ENCODE measurements at regions not wholly inside any gene's neighbourhood (a gene's known extent, or its start where the extent isn't known, plus 50 kb on each side); places are given as distances from the start of the nearest gene placed in this dataset.

DNA sequence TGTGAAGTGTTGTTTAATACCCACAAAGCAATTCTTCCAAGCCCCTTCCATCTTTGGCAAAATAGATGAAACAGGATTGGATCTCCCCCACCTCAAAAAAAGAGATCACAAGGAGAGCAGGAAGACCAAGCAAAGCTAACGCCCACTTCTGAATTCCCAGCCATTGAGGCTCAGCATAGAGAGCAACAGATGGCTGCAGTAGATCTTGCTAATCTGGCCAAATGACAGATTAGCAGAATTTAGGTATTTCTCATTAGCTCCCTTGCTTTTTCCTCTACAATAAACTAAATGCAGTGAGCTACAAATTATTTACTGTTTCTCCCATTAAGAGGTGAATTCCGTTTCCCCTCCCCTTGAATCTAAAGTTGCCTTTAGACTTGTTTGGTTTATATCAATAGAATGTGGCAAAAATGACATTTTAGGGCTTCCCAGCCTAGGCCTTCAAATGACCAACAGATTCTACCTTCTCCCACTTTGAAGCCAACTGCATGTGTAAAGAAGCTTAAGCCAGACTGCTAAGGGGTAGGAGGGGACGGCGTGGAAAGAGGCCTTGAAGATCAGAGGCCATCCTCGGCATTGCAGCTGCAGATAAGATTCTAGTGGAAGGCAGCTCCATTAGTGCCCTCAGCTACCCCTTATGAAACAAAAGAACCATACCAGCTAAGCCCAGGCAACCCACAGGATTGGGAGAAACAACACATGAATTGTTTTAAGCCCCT, 56.8 kb upstream of the CPEB4 start (continued):
- no peak for TF ChIP-seq ZNF224 (CRISPR knock-in tag; IDR thresholded peaks at IDR 0.05)
- TF ChIP-seq CBFB (CRISPR knock-in tag; IDR thresholded peaks at IDR 0.05), result no peak
- TF ChIP-seq, protein P1, sequence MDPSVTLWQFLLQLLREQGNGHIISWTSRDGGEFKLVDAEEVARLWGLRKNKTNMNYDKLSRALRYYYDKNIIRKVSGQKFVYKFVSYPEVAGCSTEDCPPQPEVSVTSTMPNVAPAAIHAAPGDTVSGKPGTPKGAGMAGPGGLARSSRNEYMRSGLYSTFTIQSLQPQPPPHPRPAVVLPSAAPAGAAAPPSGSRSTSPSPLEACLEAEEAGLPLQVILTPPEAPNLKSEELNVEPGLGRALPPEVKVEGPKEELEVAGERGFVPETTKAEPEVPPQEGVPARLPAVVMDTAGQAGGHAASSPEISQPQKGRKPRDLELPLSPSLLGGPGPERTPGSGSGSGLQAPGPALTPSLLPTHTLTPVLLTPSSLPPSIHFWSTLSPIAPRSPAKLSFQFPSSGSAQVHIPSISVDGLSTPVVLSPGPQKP (CRISPR knock-in tag; IDR thresholded peaks at IDR 0.05), result no peak
- TF ChIP-seq ZNF212 (CRISPR knock-in tag; IDR thresholded peaks at IDR 0.05), result no peak
- TF ChIP-seq, protein P2, sequence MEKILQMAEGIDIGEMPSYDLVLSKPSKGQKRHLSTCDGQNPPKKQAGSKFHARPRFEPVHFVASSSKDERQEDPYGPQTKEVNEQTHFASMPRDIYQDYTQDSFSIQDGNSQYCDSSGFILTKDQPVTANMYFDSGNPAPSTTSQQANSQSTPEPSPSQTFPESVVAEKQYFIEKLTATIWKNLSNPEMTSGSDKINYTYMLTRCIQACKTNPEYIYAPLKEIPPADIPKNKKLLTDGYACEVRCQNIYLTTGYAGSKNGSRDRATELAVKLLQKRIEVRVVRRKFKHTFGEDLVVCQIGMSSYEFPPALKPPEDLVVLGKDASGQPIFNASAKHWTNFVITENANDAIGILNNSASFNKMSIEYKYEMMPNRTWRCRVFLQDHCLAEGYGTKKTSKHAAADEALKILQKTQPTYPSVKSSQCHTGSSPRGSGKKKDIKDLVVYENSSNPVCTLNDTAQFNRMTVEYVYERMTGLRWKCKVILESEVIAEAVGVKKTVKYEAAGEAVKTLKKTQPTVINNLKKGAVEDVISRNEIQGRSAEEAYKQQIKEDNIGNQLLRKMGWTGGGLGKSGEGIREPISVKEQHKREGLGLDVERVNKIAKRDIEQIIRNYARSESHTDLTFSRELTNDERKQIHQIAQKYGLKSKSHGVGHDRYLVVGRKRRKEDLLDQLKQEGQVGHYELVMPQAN (IDR thresholded peaks at IDR 0.05; ENCODE audit: borderline replicate concordance), result no peak
- TF ChIP-seq ILF3 (IDR thresholded peaks at IDR 0.05; ENCODE audit: borderline replicate concordance), result no peak
- TF ChIP-seq E2F3 (CRISPR knock-in tag; IDR thresholded peaks at IDR 0.05), result no peak
- TF ChIP-seq DPF2 (IDR thresholded peaks at IDR 0.05), result peak; percentile 56
- TF ChIP-seq ZNF778 (CRISPR knock-in tag; IDR thresholded peaks at IDR 0.05), result no peak
- TF ChIP-seq ZNF764 (CRISPR knock-in tag; IDR thresholded peaks at IDR 0.05; ENCODE audit: low read depth), result no peak
- TF ChIP-seq ZNF444 (CRISPR knock-in tag; IDR thresholded peaks at IDR 0.05), result no peak
- TF ChIP-seq ZNF165 (CRISPR knock-in tag; IDR thresholded peaks at IDR 0.05; ENCODE audit: borderline replicate concordance), result no peak
- TF ChIP-seq CBX2 (IDR thresholded peaks at IDR 0.05; ENCODE audit: insufficient read depth, low read length, poor library complexity, severe bottlenecking), result no peak
- TF ChIP-seq, protein P3, sequence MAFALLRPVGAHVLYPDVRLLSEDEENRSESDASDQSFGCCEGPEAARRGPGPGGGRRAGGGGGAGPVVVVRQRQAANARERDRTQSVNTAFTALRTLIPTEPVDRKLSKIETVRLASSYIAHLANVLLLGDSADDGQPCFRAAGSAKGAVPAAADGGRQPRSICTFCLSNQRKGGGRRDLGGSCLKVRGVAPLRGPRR (CRISPR knock-in tag; IDR thresholded peaks at IDR 0.05), result no peak
- no peak for TF ChIP-seq SMAD1 (IDR thresholded peaks at IDR 0.05; ENCODE audit: low read depth, low read length, partially characterized antibody)
- no peak for TF ChIP-seq ADNP (tag; IDR thresholded peaks at IDR 0.05)
- no peak for TF ChIP-seq NBN (IDR thresholded peaks at IDR 0.05; ENCODE audit: low read depth)
- TF ChIP-seq MCM2 (IDR thresholded peaks at IDR 0.05; ENCODE audit: low read depth), result no peak
- TF ChIP-seq POLR2H (tag; IDR thresholded peaks at IDR 0.05; ENCODE audit: low read depth), result no peak
- TF ChIP-seq ELF1 (tag; IDR thresholded peaks at IDR 0.05), result no peak
- no peak for TF ChIP-seq PHF21A (IDR thresholded peaks at IDR 0.05; ENCODE audit: borderline replicate concordance, low read depth)
- TF ChIP-seq ZNF436 (CRISPR knock-in tag; IDR thresholded peaks at IDR 0.05), result no peak
- TF ChIP-seq MBD2 (IDR thresholded peaks at IDR 0.05; ENCODE audit: borderline replicate concordance, low read depth), result no peak
- no peak for TF ChIP-seq ESRRB (CRISPR knock-in tag; IDR thresholded peaks at IDR 0.05; ENCODE audit: borderline replicate concordance)
- no peak for TF ChIP-seq RBM14 (IDR thresholded peaks at IDR 0.05; ENCODE audit: borderline replicate concordance, insufficient read depth, low read depth, low read length)
- no peak for TF ChIP-seq POU5F1 (IDR thresholded peaks at IDR 0.05; ENCODE audit: borderline replicate concordance, low read depth, low read length, partially characterized antibody)
- no peak for TF ChIP-seq NR2C2 (CRISPR knock-in tag; IDR thresholded peaks at IDR 0.05)
- no peak for TF ChIP-seq NR2C2 (tag; IDR thresholded peaks at IDR 0.05)

Data from K562 (cell line).